ENCODE measurements at regions not wholly inside any gene's neighbourhood (a gene's known extent, or its start where the extent isn't known, plus 50 kb on each side); places are given as distances from the start of the nearest gene placed in this dataset.

GRCh38 chr11:130588471-130588870 is 140.0 kb downstream of the ADAMTS15 start:
- no peak for DNase-seq

DNA sequence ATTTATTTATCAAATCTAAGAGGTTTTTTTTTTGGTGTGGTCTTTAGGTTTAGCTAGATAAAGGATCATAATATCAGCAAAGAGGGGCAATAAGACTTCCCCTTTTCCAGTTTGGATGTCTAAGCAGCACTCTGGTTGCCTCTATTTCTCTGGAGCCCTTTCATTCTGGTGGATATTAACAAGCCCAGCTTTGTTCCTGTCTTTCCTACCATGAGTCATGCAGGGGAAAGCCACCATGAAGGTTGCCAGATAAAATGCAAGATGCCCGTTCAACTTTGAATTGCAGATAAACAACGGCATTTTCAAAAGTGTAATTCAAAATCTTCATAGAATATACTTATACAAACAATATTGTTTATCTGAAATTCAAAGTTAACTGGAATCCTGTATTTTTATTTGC is 143.6 kb downstream of the ADAMTS15 start:
- DNase-seq = no peak

- no peak for DNase-seq
Observed at GRCh38 chr11:130593064-130593463, 144.6 kb downstream of the ADAMTS15 start.

DNA sequence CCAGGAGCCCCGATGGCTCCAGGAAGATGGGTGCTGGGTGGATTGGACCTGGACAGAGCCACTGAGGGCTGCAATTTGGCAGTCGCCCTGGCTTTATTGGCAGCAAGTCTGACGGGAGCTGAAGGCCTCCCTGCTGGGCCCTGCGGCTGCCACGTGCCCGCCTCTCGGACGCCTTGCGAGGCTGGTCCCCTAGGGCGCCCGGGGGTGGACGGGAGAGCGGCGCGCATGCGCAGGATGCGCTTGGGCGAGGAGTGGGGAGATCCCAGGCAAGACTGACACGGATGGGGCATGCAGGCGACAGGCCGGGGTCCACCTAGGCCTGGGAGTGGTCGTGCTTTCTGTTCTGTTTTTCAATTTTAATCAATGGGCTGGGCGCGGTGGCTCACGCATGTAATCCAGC is 150.0 kb downstream of the ADAMTS15 start:
- DNase-seq = no peak

DNA sequence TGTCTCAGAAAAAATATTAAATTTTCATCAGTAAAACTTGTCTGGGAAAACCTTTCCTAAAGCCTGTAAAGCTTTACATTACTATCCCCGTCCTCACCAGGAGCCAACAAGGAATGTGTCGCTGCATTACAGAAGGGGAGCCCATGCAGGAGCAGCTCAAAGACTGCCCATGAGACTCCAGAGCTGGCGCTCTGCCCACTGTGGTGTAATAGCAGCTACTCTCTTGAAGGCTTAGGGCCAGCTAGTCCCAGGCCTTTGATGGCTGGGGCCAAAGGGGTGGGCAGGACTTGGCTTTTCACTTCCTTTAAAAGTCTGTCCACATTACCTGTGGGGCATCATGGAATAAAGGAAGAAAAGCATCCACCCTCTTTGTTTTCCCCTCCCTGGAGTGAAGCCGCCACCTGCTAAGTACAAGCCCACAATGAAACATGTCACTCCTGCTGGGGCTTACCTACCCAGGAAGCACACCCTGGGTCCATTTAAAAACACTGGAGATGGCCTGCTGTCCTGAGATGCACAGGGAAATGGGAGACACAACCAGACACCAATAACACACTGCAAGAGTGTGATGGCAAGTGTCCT is 150.7 kb downstream of the ADAMTS15 start:
- DNase-seq = no peak

- no peak for DNase-seq
Observed at GRCh38 chr11:130600139-130600538, 151.7 kb downstream of the ADAMTS15 start.

GRCh38 chr11:130600616-130601015 is 152.2 kb downstream of the ADAMTS15 start:
- DNase-seq = no peak

- no peak for DNase-seq
Observed at GRCh38 chr11:130601141-130601540, 152.7 kb downstream of the ADAMTS15 start.

- no peak for DNase-seq
Observed at GRCh38 chr11:130601764-130602460, 153.5 kb downstream of the ADAMTS15 start.

- no peak for DNase-seq
Observed at GRCh38 chr11:130602641-130603334, 154.3 kb downstream of the ADAMTS15 start.

DNA sequence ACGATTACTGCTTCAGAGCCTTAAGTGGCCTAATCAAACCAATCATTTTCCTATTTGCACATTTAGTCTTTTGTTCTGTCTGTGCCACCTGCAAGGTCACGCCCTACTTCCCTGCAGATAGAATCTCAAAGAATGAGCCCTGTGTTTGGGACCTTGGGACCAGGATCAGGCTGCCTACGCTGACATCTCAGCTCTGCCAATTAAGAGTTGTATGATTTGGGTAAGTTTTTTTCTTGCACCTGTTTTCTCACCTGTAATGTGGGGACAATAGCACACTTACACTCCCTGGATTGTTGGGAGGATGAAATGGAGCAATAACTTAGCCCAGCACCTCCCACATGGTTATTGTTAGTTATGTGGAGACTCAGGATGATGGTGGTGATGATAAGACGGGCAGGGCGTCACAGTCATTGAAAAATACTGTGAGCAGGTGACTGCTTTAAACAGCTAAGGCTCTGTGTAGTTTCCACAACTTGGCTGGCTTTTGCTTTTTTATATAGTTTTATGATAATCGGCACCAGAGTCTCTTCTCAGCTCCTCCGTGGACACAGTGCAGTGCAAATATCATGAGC is 155.0 kb downstream of the ADAMTS15 start:
- DNase-seq = no peak

GRCh38 chr11:130604606-130605005 is 156.2 kb downstream of the ADAMTS15 start:
- no peak for DNase-seq

DNA sequence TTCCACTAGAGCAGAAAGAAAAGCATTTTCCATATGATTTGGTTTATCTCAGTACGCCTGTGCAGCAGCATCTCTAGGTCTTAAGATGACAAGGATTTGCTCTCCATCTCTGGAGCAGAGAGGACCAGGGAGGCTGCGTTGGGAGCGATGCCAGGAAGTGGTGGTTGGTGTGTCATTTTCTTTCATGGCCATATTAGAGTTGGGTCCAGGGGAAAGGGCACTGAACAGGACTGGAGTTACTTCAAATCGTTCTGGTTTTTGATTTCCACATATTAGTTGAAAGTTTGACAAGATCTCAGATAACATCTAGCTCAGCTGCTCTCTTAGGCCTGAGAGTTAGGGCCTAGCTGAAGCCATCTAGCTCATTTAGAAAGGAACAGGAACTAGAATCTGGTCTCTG is 157.7 kb downstream of the ADAMTS15 start:
- DNase-seq = no peak

GRCh38 chr11:130606781-130607511 is 158.5 kb downstream of the ADAMTS15 start:
- DNase-seq = no peak

GRCh38 chr11:130608287-130608686 is 159.8 kb downstream of the ADAMTS15 start:
- DNase-seq = no peak

GRCh38 chr11:130609121-130610035 is 160.9 kb downstream of the ADAMTS15 start:
- DNase-seq = no peak

GRCh38 chr11:130611791-130612251 is 163.4 kb downstream of the ADAMTS15 start:
- DNase-seq = no peak

DNA sequence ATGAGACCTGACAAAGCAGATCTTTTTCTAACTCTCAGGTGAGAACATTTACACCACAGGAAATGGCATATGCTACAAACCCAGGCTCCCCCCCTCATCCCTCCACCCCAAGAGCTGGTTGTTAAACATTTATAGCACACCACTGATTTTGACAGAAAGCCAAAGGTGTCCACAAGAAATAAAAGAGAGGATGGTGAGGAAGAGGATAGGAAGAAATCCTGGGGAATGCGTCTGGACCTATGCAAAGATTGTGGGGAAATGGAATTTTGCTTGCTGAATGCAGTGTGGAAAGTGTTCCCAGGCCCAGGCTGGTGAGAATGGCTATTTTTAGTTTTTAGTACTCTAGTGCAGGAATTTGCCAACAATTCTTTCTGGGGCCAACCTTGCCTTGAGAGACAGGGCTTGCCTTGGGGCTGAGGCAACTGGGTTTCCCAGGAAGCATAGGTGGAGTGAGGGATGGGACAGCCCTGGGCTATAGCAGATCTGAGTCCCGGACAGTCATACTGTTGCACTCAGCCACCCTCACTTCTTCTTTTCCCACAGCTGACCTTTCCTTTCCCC is 163.9 kb downstream of the ADAMTS15 start:
- no peak for DNase-seq

DNA sequence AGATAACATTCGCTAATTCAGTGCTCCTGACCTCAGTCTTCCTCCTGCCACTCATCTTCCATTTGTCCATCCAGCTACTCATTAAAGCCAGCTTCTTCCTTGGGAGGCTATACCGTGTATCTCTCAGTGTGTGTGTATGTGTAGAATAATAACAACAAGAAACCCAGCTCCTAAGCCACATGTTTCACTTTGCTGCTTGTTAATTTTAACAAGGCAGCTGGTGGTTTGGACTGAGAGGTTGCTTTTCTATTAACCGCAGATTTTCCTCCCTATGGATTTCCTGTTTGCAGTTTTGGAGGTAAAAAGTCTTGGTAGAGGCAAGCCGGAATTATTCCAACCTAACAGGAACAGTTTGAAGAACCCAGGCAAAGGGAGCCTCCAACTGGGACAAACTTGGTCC is 165.0 kb downstream of the ADAMTS15 start:
- DNase-seq = no peak

GRCh38 chr11:130614591-130614990 is 166.1 kb downstream of the ADAMTS15 start:
- no peak for DNase-seq

DNA sequence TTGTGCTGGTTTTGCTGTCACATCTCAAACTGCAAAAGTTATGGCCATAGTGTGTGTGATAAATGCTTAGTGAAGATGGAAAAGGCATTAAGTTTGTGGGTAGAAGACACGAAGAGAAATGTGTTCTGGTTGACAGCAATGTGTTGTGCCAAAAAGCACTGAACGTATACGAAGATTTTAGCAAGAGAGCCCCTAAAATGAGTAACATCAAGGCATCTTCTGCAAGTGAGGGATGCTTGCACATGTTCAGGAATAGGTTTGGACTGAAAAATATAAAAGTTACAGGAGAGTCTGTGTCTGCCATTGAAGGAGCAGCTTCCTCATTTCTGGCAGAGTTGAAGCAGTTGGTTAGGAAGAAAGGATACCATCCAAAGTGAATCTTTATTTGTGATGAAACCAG is 167.1 kb downstream of the ADAMTS15 start:
- no peak for DNase-seq

- no peak for DNase-seq
Observed at GRCh38 chr11:130616573-130616972, 168.1 kb downstream of the ADAMTS15 start.
